Right atrium auricular region (tissue), 2 donors: ENCODE measurements at regions not wholly inside any gene's neighbourhood (a gene's known extent, or its start where the extent isn't known, plus 50 kb on each side); places are given as distances from the start of the nearest gene placed in this dataset.

ENCODE experiments used
- DNase-seq: peaks from one replicate; pipeline ENCODE4 v3.0.0-alpha.2; 2019; ENCODE audit warnings: low spot score
- H3K27ac ChIP-seq, 2 donors: fragments of 200-600 bp; sonication (generic); 1 replicate in 1 of 2; 2 replicates in 1 of 2; pipeline ENCODE4 v1.5.1; 2016 to 2019
- H3K27me3 ChIP-seq, 2 donors: fragments of 200-600 bp; sonication (generic); one replicate each; pipeline versions ENCODE4 v1.5.1 to v1.6.0; 2017 to 2019
- H3K36me3 ChIP-seq: fragments of 200-600 bp; sonication (generic); one replicate; pipeline ENCODE4 v1.5.1; 2016
- H3K4me1 ChIP-seq, 2 donors: fragments of 200-600 bp; sonication (generic); one replicate each; pipeline versions ENCODE4 v1.5.1 to v1.6.0; 2017 to 2019
- H3K4me3 ChIP-seq, 2 donors: fragments of 200-600 bp; sonication (generic); 1 replicate in 1 of 2; 2 replicates in 1 of 2; pipeline ENCODE4 v1.5.1; 2017 to 2019; ENCODE audit warnings: mild to moderate bottlenecking in 1 of 2, moderate library complexity in 1 of 2
- H3K9me3 ChIP-seq, 2 donors: fragments of 200-600 bp; sonication (generic); one replicate each; pipeline ENCODE4 v1.5.1; 2019
- CTCF ChIP-seq, 2 donors: fragments of 200-600 bp; sonication (generic); IDR thresholded peaks; one replicate each; pipeline ENCODE4 v1.5.1; 2019; ENCODE audit warnings: antibody characterized with exemption in 2 of 2

- no peak overlapping the region for H3K27ac ChIP-seq
- no peak for DNase-seq
- H3K4me1 ChIP-seq = no peaks in the 10 kb centered on the region
- no peaks in the 10 kb centered on the region for H3K27me3 ChIP-seq
- no peaks in the 10 kb centered on the region for H3K36me3 ChIP-seq
- H3K4me3 ChIP-seq = no peak overlapping the region
- TF ChIP-seq CTCF (IDR thresholded peaks at IDR 0.05) = no peak
- H3K9me3 ChIP-seq = no peaks in the 10 kb centered on the region
These were observed 1488.4 kb downstream of the MRPL39 start for GRCh38 chr21:24118738-24119459.

GRCh38 chr21:24115141-24115540 lies 1492.1 kb downstream of the MRPL39 start:
- Histone ChIP-seq H3K4me1 (no peaks in the 10 kb centered on the region), H3K27me3 (no peaks in the 10 kb centered on the region), H3K9me3 (no peaks in the 10 kb centered on the region), H3K4me3 (no peak overlapping the region), H3K27ac (no peak overlapping the region), H3K36me3 (no peaks in the 10 kb centered on the region)
- DNase-seq = no peak
- TF ChIP-seq CTCF (IDR thresholded peaks at IDR 0.05) = no peak

- no peaks in the 10 kb centered on the region for H3K4me1 ChIP-seq
- H3K4me3 ChIP-seq = no peak overlapping the region
- H3K27ac ChIP-seq = no peak overlapping the region
- H3K36me3 ChIP-seq = no peaks in the 10 kb centered on the region
- no peaks in the 10 kb centered on the region for H3K27me3 ChIP-seq
- no peaks in the 10 kb centered on the region for H3K9me3 ChIP-seq
- DNase-seq = no peak
- TF ChIP-seq CTCF (IDR thresholded peaks at IDR 0.05) = no peak
These were observed 1495.3 kb downstream of the MRPL39 start for GRCh38 chr21:24112020-24112419.

GRCh38 chr21:24110846-24111245 lies 1496.4 kb downstream of the MRPL39 start:
- H3K27ac ChIP-seq = no peak overlapping the region
- no peak for DNase-seq
- no peaks in the 10 kb centered on the region for H3K27me3 ChIP-seq
- no peak for TF ChIP-seq CTCF (IDR thresholded peaks at IDR 0.05)
- H3K4me1 ChIP-seq = no peaks in the 10 kb centered on the region
- no peaks in the 10 kb centered on the region for H3K36me3 ChIP-seq
- no peak overlapping the region for H3K4me3 ChIP-seq
- H3K9me3 ChIP-seq = no peaks in the 10 kb centered on the region

- DNase-seq = no peak
- Histone ChIP-seq H3K4me1 (no peaks in the 10 kb centered on the region), H3K27me3 (no peaks in the 10 kb centered on the region), H3K27ac (no peak overlapping the region), H3K4me3 (no peak overlapping the region), H3K9me3 (no peaks in the 10 kb centered on the region), H3K36me3 (no peaks in the 10 kb centered on the region)
- no peak for TF ChIP-seq CTCF (IDR thresholded peaks at IDR 0.05)
These were observed 1510.1 kb downstream of the MRPL39 start for GRCh38 chr21:24097181-24097580.

GRCh38 chr21:24096651-24097050 lies 1510.6 kb downstream of the MRPL39 start:
- no peaks in the 10 kb centered on the region for H3K27me3 ChIP-seq
- H3K36me3 ChIP-seq = no peaks in the 10 kb centered on the region
- no peak for TF ChIP-seq CTCF (IDR thresholded peaks at IDR 0.05)
- no peak overlapping the region for H3K27ac ChIP-seq
- no peak overlapping the region for H3K4me3 ChIP-seq
- no peaks in the 10 kb centered on the region for H3K4me1 ChIP-seq
- no peaks in the 10 kb centered on the region for H3K9me3 ChIP-seq
- no peak for DNase-seq
